ENCODE measurements at regions not wholly inside any gene's neighbourhood (a gene's known extent, or its start where the extent isn't known, plus 50 kb on each side); places are given as distances from the start of the nearest gene placed in this dataset.

- TF ChIP-seq RNF2 (conservative IDR thresholded peaks at IDR 0.05; ENCODE audit: low read depth) (no peak), ZNF513 (CRISPR knock-in tag; conservative IDR thresholded peaks at IDR 0.05) (no peak), ATF5 (CRISPR knock-in tag; IDR thresholded peaks at IDR 0.05; ENCODE audit: low read depth) (no peak), CTCF (CRISPR knock-in tag; IDR thresholded peaks at IDR 0.05) (no peak), POLR2A (IDR thresholded peaks at IDR 0.05; ENCODE audit: insufficient read depth in 1 of 2, low read depth in 2 of 2, low read length in 2 of 2) (no peak), TP53 (CRISPR knock-in tag; conservative IDR thresholded peaks at IDR 0.05) (no peak), POLR2AphosphoS2 (IDR thresholded peaks at IDR 0.05; ENCODE audit: low read depth, low read length) (no peak), CENPT (CRISPR knock-in tag; IDR thresholded peaks at IDR 0.05; ENCODE audit: low read depth) (no peak), TGIF2 (CRISPR knock-in tag; IDR thresholded peaks at IDR 0.05) (no peak), ZBTB43 (CRISPR knock-in tag; conservative IDR thresholded peaks at IDR 0.05) (no peak), ZNF639 (CRISPR knock-in tag; conservative IDR thresholded peaks at IDR 0.05) (no peak)
Measured at GRCh38 chr12:107288414-107289127, 195.2 kb upstream of the CRY1 start.
